ENCODE measurements at regions not wholly inside any gene's neighbourhood (a gene's known extent, or its start where the extent isn't known, plus 50 kb on each side); places are given as distances from the start of the nearest gene placed in this dataset.

- Histone ChIP-seq H3K27me3 (no peaks in the 10 kb centered on the region), H3K27ac (no peak overlapping the region), H3K4me3 (no peak overlapping the region), H3K9me3 (peaks cover 0 to 3% (median 0%) of the 10 kb centered on the region in 4 donors), H3K36me3 (no peaks in the 10 kb centered on the region), H3K4me1 (no peaks in the 10 kb centered on the region)
- TF ChIP-seq POLR2A (IDR thresholded peaks at IDR 0.05) (no peak), CTCF (IDR thresholded peaks at IDR 0.05) (no peak), EP300 (IDR thresholded peaks at IDR 0.05) (no peak), POLR2AphosphoS5 (IDR thresholded peaks at IDR 0.05) (no peak)
- WGBS, 2 donors = 74 to 84% methylated on average over 3 of the region's 3 CpGs
- no peak for DNase-seq
- intact Hi-C loops (cut with DNase I) = no loop called here
Observed at GRCh38 chr16:63057341-63057740, 1021.1 kb upstream of the CDH8 start.

GRCh38 chr16:63050391-63050790, 1014.2 kb upstream of the CDH8 start:
- DNase-seq = no peak
- no peaks in the 10 kb centered on the region for H3K36me3 ChIP-seq
- intact Hi-C loops (cut with DNase I) = no loop called here
- 86 to 93% methylated on average over 1 of the region's 1 CpG for WGBS, 2 donors
- no peaks in the 10 kb centered on the region for H3K4me1 ChIP-seq
- no peak for TF ChIP-seq POLR2A (IDR thresholded peaks at IDR 0.05)
- no peak for TF ChIP-seq POLR2AphosphoS5 (IDR thresholded peaks at IDR 0.05)
- TF ChIP-seq EP300 (IDR thresholded peaks at IDR 0.05) = no peak
- no peak for TF ChIP-seq CTCF (IDR thresholded peaks at IDR 0.05)
- H3K27ac ChIP-seq = no peak overlapping the region
- no peaks in the 10 kb centered on the region for H3K9me3 ChIP-seq
- no peak overlapping the region for H3K4me3 ChIP-seq
- H3K27me3 ChIP-seq = no peaks in the 10 kb centered on the region

GRCh38 chr16:63038397-63039106, 1002.3 kb upstream of the CDH8 start:
- Histone ChIP-seq H3K27me3 (no peaks in the 10 kb centered on the region), H3K9me3 (no peaks in the 10 kb centered on the region), H3K4me1 (peaks cover 0 to 8% (median 3%) of the 10 kb centered on the region in 4 donors), H3K27ac (no peak overlapping the region), H3K4me3 (no peak overlapping the region), H3K36me3 (no peaks in the 10 kb centered on the region)
- WGBS, 2 donors = 28 to 61% methylated on average over 7 of the region's 7 CpGs
- intact Hi-C loops (cut with DNase I) = no loop called here
- TF ChIP-seq POLR2A (IDR thresholded peaks at IDR 0.05) = no peak
- TF ChIP-seq EP300 (IDR thresholded peaks at IDR 0.05) = no peak
- TF ChIP-seq POLR2AphosphoS5 (IDR thresholded peaks at IDR 0.05) = no peak
- TF ChIP-seq CTCF (IDR thresholded peaks at IDR 0.05) = no peak
- no peak for DNase-seq

GRCh38 chr16:63037761-63038396, 1001.6 kb upstream of the CDH8 start:
- no peak overlapping the region for H3K4me3 ChIP-seq
- TF ChIP-seq POLR2AphosphoS5 (IDR thresholded peaks at IDR 0.05) (no peak), POLR2A (IDR thresholded peaks at IDR 0.05) (no peak), CTCF (IDR thresholded peaks at IDR 0.05) (no peak), EP300 (IDR thresholded peaks at IDR 0.05) (no peak)
- 23 to 52% methylated on average over 1 of the region's 1 CpG for WGBS, 2 donors

More at GRCh38 chr16:63037761-63038396, 1001.6 kb upstream of the CDH8 start:
- H3K9me3 ChIP-seq = no peaks in the 10 kb centered on the region
- DNase-seq = no peak
- H3K36me3 ChIP-seq = no peaks in the 10 kb centered on the region
- intact Hi-C loops (cut with DNase I) = no loop called here
- no peaks in the 10 kb centered on the region for H3K27me3 ChIP-seq
- peaks cover 0 to 11% (median 6%) of the 10 kb centered on the region in 4 donors for H3K4me1 ChIP-seq
- no peak overlapping the region for H3K27ac ChIP-seq
